H9 (cell line): ENCODE measurements at regions not wholly inside any gene's neighbourhood (a gene's known extent, or its start where the extent isn't known, plus 50 kb on each side); places are given as distances from the start of the nearest gene placed in this dataset.

Experiments used
- DNase-seq: peaks from one replicate; pipeline ENCODE4 v3.0.0-alpha.2; 2017
- H2AFZ ChIP-seq: one replicate; pipeline ENCODE4 v1.6.1; 2013; ENCODE audit warnings: mild to moderate bottlenecking, low read length, control low read depth, moderate library complexity
- H2AK5ac ChIP-seq: 2 replicates; pipeline ENCODE4 v1.6.1; 2013; ENCODE audit warnings: low read length, control low read depth, mixed read lengths; ENCODE audit not compliant: insufficient read length
- H2BK120ac ChIP-seq: one replicate; pipeline ENCODE4 v1.6.1; 2013; ENCODE audit warnings: low read depth, mild to moderate bottlenecking, low read length, control low read depth, inconsistent platforms; ENCODE audit not compliant: poor library complexity, severe bottlenecking
- H2BK12ac ChIP-seq: 2 replicates; pipeline ENCODE4 v1.6.1; 2013; ENCODE audit warnings: low read length, control low read depth, mixed read lengths, low read depth; ENCODE audit not compliant: insufficient read length
- H2BK15ac ChIP-seq: 2 replicates; pipeline ENCODE4 v1.6.1; 2013; ENCODE audit warnings: low read depth, low read length, control low read depth
- H2BK20ac ChIP-seq: one replicate; pipeline ENCODE4 v1.6.1; 2013; ENCODE audit warnings: low read depth, mild to moderate bottlenecking, low read length, control low read depth, inconsistent platforms; ENCODE audit not compliant: poor library complexity, severe bottlenecking
- H2BK5ac ChIP-seq: 2 replicates; pipeline ENCODE4 v1.6.1; 2013; ENCODE audit warnings: low read length, control low read depth, mixed read lengths; ENCODE audit not compliant: insufficient read length
- H3K14ac ChIP-seq: 2 replicates; pipeline ENCODE4 v1.6.1; 2013; ENCODE audit warnings: low read length, control low read depth; ENCODE audit not compliant: insufficient read depth
- H3K18ac ChIP-seq: 2 replicates; pipeline ENCODE4 v1.6.1; 2013; ENCODE audit warnings: low read depth, mild to moderate bottlenecking, mixed read lengths, low read length, control low read depth; ENCODE audit not compliant: insufficient read length
- H3K23ac ChIP-seq: 2 replicates; pipeline ENCODE4 v1.6.1; 2013; ENCODE audit warnings: low read length, control low read depth, mixed read lengths, low read depth; ENCODE audit not compliant: insufficient read length
- H3K23me2 ChIP-seq: 2 replicates; pipeline ENCODE4 v1.6.1; 2013; ENCODE audit warnings: low read depth, mild to moderate bottlenecking, mixed read lengths, low read length, control low read depth; ENCODE audit not compliant: insufficient read length, poor library complexity, severe bottlenecking
- H3K27ac ChIP-seq: 2 replicates; pipeline ENCODE4 v1.5.1; 2013; ENCODE audit warnings: low read length, control low read depth, mixed read lengths, low read depth; ENCODE audit not compliant: insufficient read length
- H3K27me3 ChIP-seq: 2 replicates; pipeline ENCODE4 v1.6.1; 2013; ENCODE audit warnings: low read length, control low read depth, inconsistent platforms; ENCODE audit not compliant: insufficient read depth
- H3K4ac ChIP-seq: 2 replicates; pipeline ENCODE4 v1.6.1; 2013; ENCODE audit warnings: low read depth, mild to moderate bottlenecking, control low read depth, inconsistent platforms, low read length, moderate library complexity
- H3K4me1 ChIP-seq: 2 replicates; pipeline ENCODE4 v1.6.1; 2013; ENCODE audit warnings: low read length, control low read depth, inconsistent platforms; ENCODE audit not compliant: insufficient read depth
- H3K4me2 ChIP-seq: 2 replicates; pipeline ENCODE4 v1.6.1; 2013; ENCODE audit warnings: low read length, control low read depth, mixed read lengths; ENCODE audit not compliant: insufficient read length, insufficient read depth
- H3K56ac ChIP-seq: 2 replicates; pipeline ENCODE4 v1.6.1; 2013; ENCODE audit warnings: low read depth, mild to moderate bottlenecking, mixed read lengths, low read length, control low read depth; ENCODE audit not compliant: insufficient read length
- H3K79me1 ChIP-seq: 2 replicates; pipeline ENCODE4 v1.6.1; 2013; ENCODE audit warnings: low read depth, mild to moderate bottlenecking, moderate library complexity, low read length, control low read depth, inconsistent platforms; ENCODE audit not compliant: insufficient read depth, poor library complexity, severe bottlenecking
- H3K79me2 ChIP-seq: 2 replicates; pipeline ENCODE4 v1.6.1; 2013; ENCODE audit warnings: low read length, control low read depth, inconsistent platforms; ENCODE audit not compliant: insufficient read depth
- H3K9ac ChIP-seq: 2 replicates; pipeline ENCODE4 v1.6.1; 2013; ENCODE audit warnings: low read length, control low read depth, mixed read lengths; ENCODE audit not compliant: insufficient read length; ENCODE audit errors: extremely low read depth
- H3K9me3 ChIP-seq: one replicate; pipeline ENCODE4 v1.6.1; 2013; ENCODE audit warnings: low read depth, low read length, inconsistent platforms; ENCODE audit not compliant: control insufficient read depth
- H3T11ph ChIP-seq: one replicate; pipeline ENCODE4 v1.6.1; 2013; ENCODE audit warnings: mild to moderate bottlenecking, low read length, control low read depth, inconsistent platforms
- H4K20me1 ChIP-seq: one replicate; pipeline ENCODE4 v1.6.1; 2013; ENCODE audit not compliant: control insufficient read depth, insufficient read length, insufficient read depth
- H4K5ac ChIP-seq: 2 replicates; pipeline ENCODE4 v1.6.1; 2013; ENCODE audit warnings: low read depth, mild to moderate bottlenecking, mixed read lengths, low read length, control low read depth; ENCODE audit not compliant: insufficient read length
- H4K8ac ChIP-seq: replicated peaks from 2 replicates; pipeline ENCODE4 v1.6.1; 2013; ENCODE audit warnings: low read length, control low read depth, mixed read lengths, low read depth; ENCODE audit not compliant: insufficient read length
- H4K91ac ChIP-seq: 2 replicates; pipeline ENCODE4 v1.6.1; 2013; ENCODE audit warnings: low read depth, mild to moderate bottlenecking, moderate library complexity, mixed read lengths, low read length, control low read depth; ENCODE audit not compliant: insufficient read length
- H3K27ac Mint-ChIP-seq, 3 experiments: 2 replicates in 2 of 3; 3 replicates in 1 of 3; pipeline ENCODE4 v1.8.0; 2020 to 2021; ENCODE audit warnings: mixed read lengths in 3 of 3, mild to moderate bottlenecking in 1 of 3, moderate library complexity in 1 of 3
- H3K27me3 Mint-ChIP-seq: 2 replicates; pipeline ENCODE4 v1.8.0; 2021; ENCODE audit warnings: low read depth, mild to moderate bottlenecking, moderate library complexity, mixed read lengths
- H3K36me3 Mint-ChIP-seq, 3 experiments: 2 replicates in 2 of 3; 3 replicates in 1 of 3; pipeline ENCODE4 v1.8.0; 2020 to 2021; ENCODE audit warnings: low read depth in 3 of 3, mixed read lengths in 3 of 3; ENCODE audit not compliant: insufficient read depth in 1 of 3
- H3K4me1 Mint-ChIP-seq, 2 experiments: 2 replicates each; pipeline ENCODE4 v1.8.0; 2020; ENCODE audit warnings: mixed read lengths in 2 of 2
- H3K4me3 Mint-ChIP-seq, 2 experiments: 2 replicates in 1 of 2; 3 replicates in 1 of 2; pipeline ENCODE4 v1.8.0; 2020 to 2021; ENCODE audit warnings: mild to moderate bottlenecking in 2 of 2, mixed read lengths in 2 of 2, moderate library complexity in 1 of 2
- H3K9me3 Mint-ChIP-seq, 2 experiments: 2 replicates in 1 of 2; 3 replicates in 1 of 2; pipeline ENCODE4 v1.8.0; 2020; ENCODE audit warnings: mild to moderate bottlenecking in 2 of 2, mixed read lengths in 2 of 2, moderate library complexity in 1 of 2
- WGBS: extraction: QIAGEN DNeasy Blood & Tissue Kit; methylation state at CpG from one replicate; pipeline ENCODE4 v1.1.7; 2013; ENCODE audit warnings: missing lambda C conversion rate, low lambda C conversion rate, mixed read lengths; ENCODE audit not compliant: insufficient read length; ENCODE audit errors: extremely low coverage; 5-methylcytosine and 5-hydroxymethylcytosine counted together
- TF ChIP-seq, protein P1 (sequence below): fragments of 200-600 bp; sonication (generic); conservative IDR thresholded peaks from 3 replicates; pipeline ENCODE4 v1.8.0; 2021; ENCODE audit warnings: antibody characterized with exemption, mild to moderate bottlenecking

DNA sequence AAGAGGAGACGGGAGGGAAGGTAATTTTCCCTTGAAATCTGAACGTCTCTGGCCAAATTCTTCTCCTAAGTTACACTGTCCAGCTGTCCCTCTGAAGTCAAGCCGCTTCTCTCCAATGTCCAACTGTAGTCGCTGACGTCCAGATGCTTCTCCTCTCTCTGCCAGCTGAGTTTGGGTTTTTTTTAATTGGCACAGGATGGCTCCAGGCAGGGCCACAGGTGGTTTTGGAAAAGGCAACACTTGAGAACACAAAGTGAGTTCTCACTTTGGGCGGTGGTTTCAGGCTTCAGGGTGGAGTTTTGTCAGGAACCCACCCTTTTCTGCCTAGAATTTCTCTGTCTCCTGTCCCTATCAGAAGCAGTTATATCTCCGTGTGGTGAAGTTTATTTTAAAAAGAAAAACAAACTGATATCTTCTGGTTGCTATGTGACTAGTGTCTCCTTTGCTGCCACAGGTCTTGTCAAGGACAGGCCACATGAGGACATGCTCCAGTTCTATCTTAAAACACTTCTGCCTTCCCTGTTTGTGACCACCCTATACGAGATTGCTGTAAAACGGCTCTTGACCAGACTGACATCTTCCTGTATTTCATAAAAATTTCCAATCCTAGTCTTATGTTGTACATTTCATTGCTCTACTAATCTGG is 472.3 kb upstream of the ADGRL4 start:
- H4K20me1 ChIP-seq, result no peaks in the 10 kb centered on the region
- H3K9me3 Mint-ChIP-seq, result peaks cover 10 to 16% of the 10 kb centered on the region in 2 experiments; a peak in 4 of 5 replicates
- DNase-seq, result no peak
- no peak overlapping the region for H3K14ac ChIP-seq
- no peak overlapping the region for H3K4me2 ChIP-seq
- H2BK120ac ChIP-seq, result no peak overlapping the region
- H3K9me3 ChIP-seq, result no peaks in the 10 kb centered on the region
- H3K27ac ChIP-seq, result no peak overlapping the region
- no peak overlapping the region for H4K91ac ChIP-seq
- no peaks in the 10 kb centered on the region for H3K79me1 ChIP-seq
- no peak overlapping the region for H2AFZ ChIP-seq
- H3K23ac ChIP-seq, result no peak overlapping the region
- H3K4me3 Mint-ChIP-seq, result no peak overlapping the region
- no peak overlapping the region for H2AK5ac ChIP-seq
- no peak overlapping the region for H3K18ac ChIP-seq
- no peak overlapping the region for H2BK5ac ChIP-seq
- no peaks in the 10 kb centered on the region for H3K79me2 ChIP-seq
- no peak overlapping the region for H2BK15ac ChIP-seq
- H3K56ac ChIP-seq, result no peak overlapping the region
- H3K27me3 ChIP-seq, result no peaks in the 10 kb centered on the region
- H3K23me2 ChIP-seq, result no peaks in the 10 kb centered on the region
- H3K27ac Mint-ChIP-seq, result peak overlapping the region in 1 of 3 experiments; percentile 21; a peak in 1 of 7 replicates
- no peak overlapping the region for H4K8ac ChIP-seq
- no peak overlapping the region for H3K4ac ChIP-seq
- no peak overlapping the region for H3K9ac ChIP-seq
- WGBS, result no CpG with 5 or more reads among the region's 9 CpGs
- no peak overlapping the region for H3T11ph ChIP-seq
- TF ChIP-seq, protein P1, sequence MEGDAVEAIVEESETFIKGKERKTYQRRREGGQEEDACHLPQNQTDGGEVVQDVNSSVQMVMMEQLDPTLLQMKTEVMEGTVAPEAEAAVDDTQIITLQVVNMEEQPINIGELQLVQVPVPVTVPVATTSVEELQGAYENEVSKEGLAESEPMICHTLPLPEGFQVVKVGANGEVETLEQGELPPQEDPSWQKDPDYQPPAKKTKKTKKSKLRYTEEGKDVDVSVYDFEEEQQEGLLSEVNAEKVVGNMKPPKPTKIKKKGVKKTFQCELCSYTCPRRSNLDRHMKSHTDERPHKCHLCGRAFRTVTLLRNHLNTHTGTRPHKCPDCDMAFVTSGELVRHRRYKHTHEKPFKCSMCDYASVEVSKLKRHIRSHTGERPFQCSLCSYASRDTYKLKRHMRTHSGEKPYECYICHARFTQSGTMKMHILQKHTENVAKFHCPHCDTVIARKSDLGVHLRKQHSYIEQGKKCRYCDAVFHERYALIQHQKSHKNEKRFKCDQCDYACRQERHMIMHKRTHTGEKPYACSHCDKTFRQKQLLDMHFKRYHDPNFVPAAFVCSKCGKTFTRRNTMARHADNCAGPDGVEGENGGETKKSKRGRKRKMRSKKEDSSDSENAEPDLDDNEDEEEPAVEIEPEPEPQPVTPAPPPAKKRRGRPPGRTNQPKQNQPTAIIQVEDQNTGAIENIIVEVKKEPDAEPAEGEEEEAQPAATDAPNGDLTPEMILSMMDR, result no peak
- no peak overlapping the region for H2BK12ac ChIP-seq
- no peaks in the 10 kb centered on the region; the same call in 1 of the 2 replicates for H3K4me1 ChIP-seq
- H4K5ac ChIP-seq, result no peak overlapping the region
- H3K4me1 Mint-ChIP-seq, result peaks cover 9 to 18% of the 10 kb centered on the region in 2 experiments
- H3K27me3 Mint-ChIP-seq, result no peaks in the 10 kb centered on the region
- no peak overlapping the region for H2BK20ac ChIP-seq
- peaks cover 13 to 51% (median 27%) of the 10 kb centered on the region in 3 experiments for H3K36me3 Mint-ChIP-seq
